A549 (cell line): ENCODE measurements at regions not wholly inside any gene's neighbourhood (a gene's known extent, or its start where the extent isn't known, plus 50 kb on each side); places are given as distances from the start of the nearest gene placed in this dataset.

ENCODE experiments used
- ATAC-seq, 2 experiments: fragments of 200-7000 bp in 1 of 2; fragments of >200 bp in 1 of 2; cut with Nextera tagmentation in 1 of 2; cut with Tn5 transposase in 1 of 2; 3 replicates each; pipeline versions ENCODE4 v1.8.0 to v1.9.1; 2018 to 2020; ENCODE audit warnings: mild to moderate bottlenecking in 1 of 2, moderate library complexity in 1 of 2
- CTCF ChIA-PET: fragments of 300-600 bp; sonication (Branson Sonifier 250); formaldehyde crosslinking; extraction: SDS; loops from one replicate; lab custom pipeline; 2021; ENCODE audit warnings: antibody characterized with exemption, inconsistent platforms; lab: Yijun Ruan, JAX
- POLR2A ChIA-PET: fragments of 350-600 bp; formaldehyde crosslinking; extraction: SDS; loops from one replicate; lab custom pipeline; 2021; ENCODE audit warnings: antibody characterized with exemption, inconsistent platforms; lab: Yijun Ruan, JAX
- DNase-seq, 2 experiments: peaks; one replicate each; pipeline versions ENCODE4 v3.0.0 to v3.0.0-alpha.2; 2011 to 2016; ENCODE audit warnings: low read depth in 1 of 2, low spot score in 1 of 2
- FAIRE-seq: peaks from 2 replicates; lab custom pipeline; 2011; peaks lifted over from hg19 to GRCh38; lab: Jason Lieb, UNC
- H3K27ac ChIP-seq, 2 experiments: fragments of >200 bp; sonication (Bioruptor Twin); formaldehyde crosslinking; 3 replicates each; pipeline ENCODE4 v1.5.1; 2016 to 2017
- H3K4me1 ChIP-seq: fragments of >200 bp; sonication (Bioruptor Twin); formaldehyde crosslinking; 3 replicates; pipeline ENCODE4 v1.6.1; 2016
- H3K4me2 ChIP-seq: fragments of >200 bp; sonication (Bioruptor Twin); formaldehyde crosslinking; 3 replicates; pipeline ENCODE4 v1.6.1; 2016
- H3K4me3 ChIP-seq: fragments of >200 bp; sonication (Bioruptor Twin); formaldehyde crosslinking; 3 replicates; pipeline ENCODE4 v1.5.1; 2016
- H3K9me3 ChIP-seq: fragments of >200 bp; sonication (Bioruptor Twin); formaldehyde crosslinking; 3 replicates; pipeline ENCODE4 v1.6.1; 2016
- ATOH8 ChIP-seq: fragments of 250-450 bp; sonication (Bioruptor Pico); IDR thresholded peaks from 2 replicates; pipeline ENCODE4 v1.5.0; 2020; ENCODE audit warnings: low read depth, mild to moderate bottlenecking, moderate library complexity
- E2F6 ChIP-seq: IDR thresholded peaks from 2 replicates; pipeline ENCODE4 v1.6.1; 2012; ENCODE audit warnings: low read depth, borderline replicate concordance
- EHF ChIP-seq: fragments of 250-450 bp; sonication (Bioruptor Pico); IDR thresholded peaks from 2 replicates; pipeline ENCODE4 v1.5.0; 2020; ENCODE audit warnings: mild to moderate bottlenecking
- EHMT2 ChIP-seq: fragments of 200-600 bp; sonication (generic); IDR thresholded peaks from 2 replicates; pipeline ENCODE4 v1.6.1; 2016; ENCODE audit warnings: antibody characterized with exemption, low read depth, mild to moderate bottlenecking, moderate library complexity
- EP300 ChIP-seq, 2 experiments: fragments of >200 bp; sonication (Bioruptor Twin); formaldehyde crosslinking; IDR thresholded peaks; 2 replicates in 1 of 2; 3 replicates in 1 of 2; pipeline ENCODE4 v1.6.1; 2016 to 2017
- HES2 ChIP-seq: fragments of >200 bp; sonication (Bioruptor Twin); formaldehyde crosslinking; IDR thresholded peaks from 2 replicates; pipeline ENCODE4 v1.6.1; 2016
- HEYL ChIP-seq: fragments of 250-450 bp; sonication (Bioruptor Pico); IDR thresholded peaks from 2 replicates; pipeline ENCODE4 v1.8.0; 2021; ENCODE audit warnings: mild to moderate bottlenecking, moderate library complexity
- HOXB13 ChIP-seq: fragments of 250-450 bp; sonication (Bioruptor Pico); IDR thresholded peaks from 2 replicates; pipeline ENCODE4 v1.5.0; 2020; ENCODE audit warnings: low read depth, mild to moderate bottlenecking, moderate library complexity
- KDM5A ChIP-seq: fragments of 200-600 bp; sonication (generic); IDR thresholded peaks from 2 replicates; pipeline ENCODE4 v1.6.1; 2016; ENCODE audit warnings: antibody characterized with exemption, mild to moderate bottlenecking
- NFE2L2 ChIP-seq: fragments of 150-350 bp; conservative IDR thresholded peaks from 2 replicates; pipeline ENCODE4 v1.6.1; 2014; ENCODE audit warnings: low read length
- NPAS2 ChIP-seq: fragments of 250-450 bp; sonication (Bioruptor Pico); IDR thresholded peaks from 2 replicates; pipeline ENCODE4 v1.8.0; 2022; ENCODE audit warnings: mild to moderate bottlenecking, moderate library complexity, borderline replicate concordance
- NR3C1 ChIP-seq: fragments of >200 bp; sonication (Bioruptor Twin); formaldehyde crosslinking; IDR thresholded peaks from 3 replicates; pipeline ENCODE4 v1.6.1; 2017
- RAD21 ChIP-seq, 2 experiments: fragments of >200 bp in 1 of 2; sonication (Bioruptor Twin) in 1 of 2; formaldehyde crosslinking in 1 of 2; IDR thresholded peaks in 1 of 2; conservative IDR thresholded peaks in 1 of 2; 2 replicates in 1 of 2; 3 replicates in 1 of 2; pipeline ENCODE4 v1.6.1; 2012 to 2018; ENCODE audit warnings: inconsistent platforms in 1 of 2
- RCOR1 ChIP-seq: fragments of 150-350 bp; IDR thresholded peaks from 2 replicates; pipeline ENCODE4 v1.6.1; 2014; ENCODE audit warnings: antibody characterized with exemption, low read length, low read depth
- REST ChIP-seq: fragments of 200-600 bp; sonication (generic); IDR thresholded peaks from 2 replicates; pipeline ENCODE4 v1.6.1; 2016; ENCODE audit warnings: antibody characterized with exemption, mild to moderate bottlenecking, moderate library complexity
- RFX5 ChIP-seq: fragments of 450-650 bp; IDR thresholded peaks from 2 replicates; pipeline ENCODE4 v1.7.1; 2014; ENCODE audit warnings: antibody characterized with exemption, mild to moderate bottlenecking, moderate library complexity
- TFCP2L1 ChIP-seq: fragments of 250-450 bp; sonication (Bioruptor Pico); IDR thresholded peaks from 2 replicates; pipeline ENCODE4 v1.5.0; 2021; ENCODE audit warnings: mild to moderate bottlenecking
- TP53 ChIP-seq: fragments of 250-450 bp; sonication (Bioruptor Pico); IDR thresholded peaks from 2 replicates; pipeline ENCODE4 v1.5.0; 2021; ENCODE audit warnings: mild to moderate bottlenecking, moderate library complexity
- USF2 ChIP-seq: fragments of 450-650 bp; IDR thresholded peaks from 2 replicates; pipeline ENCODE4 v1.6.1; 2014; ENCODE audit warnings: antibody characterized with exemption
- ZFP36 ChIP-seq: fragments of 450-650 bp; IDR thresholded peaks from 2 replicates; pipeline ENCODE4 v1.6.1; 2014; ENCODE audit warnings: borderline replicate concordance; ENCODE audit not compliant: partially characterized antibody
- WGBS: methylation state at CpG from one replicate; pipeline ENCODE4 v1.1.6; 2017; ENCODE audit errors: missing lambda C conversion rate; 5-methylcytosine and 5-hydroxymethylcytosine counted together
- TF ChIP-seq, protein P1 (sequence below): fragments of >200 bp; sonication (Bioruptor Twin); formaldehyde crosslinking; IDR thresholded peaks from 3 replicates; pipeline ENCODE4 v1.5.1; 2016

GRCh38 chr6:9455864-9456658 is 958.8 kb downstream of the TFAP2A start:
- Histone ChIP-seq H3K4me1 (no peaks in the 10 kb centered on the region; the same call in 2 of the 3 replicates), H3K27ac (no peak overlapping the region), H3K4me3 (no peak overlapping the region), H3K9me3 (no peaks in the 10 kb centered on the region), H3K4me2 (no peak overlapping the region)
- ATAC-seq (no peak), DNase-seq (no peak), FAIRE-seq (no peak)
- CTCF ChIA-PET: interaction anchor here (1.7 kb wide), 1 partner anchor 12 kb away, joined by 4 read pairs; no protein-coding TSS in a partner anchor
- POLR2A ChIA-PET: no interaction called here
- 60% methylated on average over 7 of the region's 7 CpGs for WGBS
- no peak for TF ChIP-seq E2F6
- TF ChIP-seq EHMT2: no peak
- TF ChIP-seq RAD21 (conservative IDR thresholded peaks at IDR 0.05 in 1 of 2, IDR thresholded peaks at IDR 0.05 in 1 of 2): no peak
- TF ChIP-seq, protein P1, sequence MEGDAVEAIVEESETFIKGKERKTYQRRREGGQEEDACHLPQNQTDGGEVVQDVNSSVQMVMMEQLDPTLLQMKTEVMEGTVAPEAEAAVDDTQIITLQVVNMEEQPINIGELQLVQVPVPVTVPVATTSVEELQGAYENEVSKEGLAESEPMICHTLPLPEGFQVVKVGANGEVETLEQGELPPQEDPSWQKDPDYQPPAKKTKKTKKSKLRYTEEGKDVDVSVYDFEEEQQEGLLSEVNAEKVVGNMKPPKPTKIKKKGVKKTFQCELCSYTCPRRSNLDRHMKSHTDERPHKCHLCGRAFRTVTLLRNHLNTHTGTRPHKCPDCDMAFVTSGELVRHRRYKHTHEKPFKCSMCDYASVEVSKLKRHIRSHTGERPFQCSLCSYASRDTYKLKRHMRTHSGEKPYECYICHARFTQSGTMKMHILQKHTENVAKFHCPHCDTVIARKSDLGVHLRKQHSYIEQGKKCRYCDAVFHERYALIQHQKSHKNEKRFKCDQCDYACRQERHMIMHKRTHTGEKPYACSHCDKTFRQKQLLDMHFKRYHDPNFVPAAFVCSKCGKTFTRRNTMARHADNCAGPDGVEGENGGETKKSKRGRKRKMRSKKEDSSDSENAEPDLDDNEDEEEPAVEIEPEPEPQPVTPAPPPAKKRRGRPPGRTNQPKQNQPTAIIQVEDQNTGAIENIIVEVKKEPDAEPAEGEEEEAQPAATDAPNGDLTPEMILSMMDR: no peak

GRCh38 chr6:9439621-9440330 is 975.1 kb downstream of the TFAP2A start:
- H3K4me2 ChIP-seq: no peak overlapping the region
- TF ChIP-seq ZFP36 (no peak), NFE2L2 (no peak), HEYL (CRISPR knock-in tag) (no peak), TP53 (CRISPR knock-in tag) (no peak), RFX5 (no peak)
- TF ChIP-seq, all 56 proteins: peak for 0
- no peak for ATAC-seq
- Histone ChIP-seq H3K9me3 (no peaks in the 10 kb centered on the region), H3K4me3 (no peak overlapping the region), H3K4me1 (no peaks in the 10 kb centered on the region), H3K27ac (no peak overlapping the region)
- 79% methylated on average over 1 of the region's 1 CpG for WGBS
- FAIRE-seq: no peak
- DNase-seq: no peak
- CTCF ChIA-PET: interaction anchor here (1.0 to 1.5 kb wide), 2 partner anchors 11 to 14 kb away, joined by 3 read pairs; no protein-coding TSS in a partner anchor
- POLR2A ChIA-PET: no interaction called here

DNA sequence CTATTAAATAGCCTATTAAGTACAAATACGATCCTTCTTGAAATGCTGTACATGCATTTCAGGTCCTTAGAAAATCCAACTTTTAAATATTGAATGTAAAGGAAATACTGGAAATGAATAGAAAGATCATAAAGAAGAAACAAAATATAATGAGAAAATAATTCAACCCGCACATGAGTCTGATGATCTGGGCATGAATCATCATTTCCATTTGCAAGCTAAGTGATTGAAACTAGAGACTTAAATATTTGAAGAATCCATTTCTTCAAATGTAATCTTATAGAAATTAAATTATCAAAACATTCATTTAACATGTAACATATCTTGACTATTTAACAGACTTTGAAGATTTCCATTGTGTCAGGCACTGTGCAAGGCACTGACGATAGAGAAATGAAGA is 977.0 kb downstream of the TFAP2A start:
- DNase-seq: no peak
- POLR2A ChIA-PET: no interaction called here
- no peak overlapping the region for H3K4me3 ChIP-seq
- no peak for TF ChIP-seq RCOR1
- TF ChIP-seq HEYL (CRISPR knock-in tag): no peak
- no peak for TF ChIP-seq TFCP2L1 (CRISPR knock-in tag)
- TF ChIP-seq HES2: no peak
- TF ChIP-seq NPAS2 (CRISPR knock-in tag): no peak
- no peak for TF ChIP-seq HOXB13
- no peak for TF ChIP-seq ZFP36
- no peak for TF ChIP-seq EHMT2
- no peak for TF ChIP-seq NR3C1
- no peak for TF ChIP-seq E2F6
- TF ChIP-seq EP300 (IDR thresholded peaks at IDR 0.05): no peak
- no peak for TF ChIP-seq REST
- TF ChIP-seq ATOH8 (CRISPR knock-in tag): no peak
- TF ChIP-seq USF2: no peak
- TF ChIP-seq EHF (CRISPR knock-in tag): no peak
- TF ChIP-seq RFX5: no peak
- no peak for TF ChIP-seq KDM5A

More for the DNA sequence above, 977.0 kb downstream of the TFAP2A start:
- Histone ChIP-seq H3K4me1 (no peaks in the 10 kb centered on the region), H3K27ac (no peak overlapping the region), H3K4me2 (no peak overlapping the region), H3K9me3 (no peaks in the 10 kb centered on the region)
- CTCF ChIA-PET: no interaction called here
- WGBS: 74% methylated on average over 3 of the region's 3 CpGs
- FAIRE-seq (no peak), ATAC-seq (no peak)
